ENCODE measurements at regions not wholly inside any gene's neighbourhood (a gene's known extent, or its start where the extent isn't known, plus 50 kb on each side); places are given as distances from the start of the nearest gene placed in this dataset.

DNA sequence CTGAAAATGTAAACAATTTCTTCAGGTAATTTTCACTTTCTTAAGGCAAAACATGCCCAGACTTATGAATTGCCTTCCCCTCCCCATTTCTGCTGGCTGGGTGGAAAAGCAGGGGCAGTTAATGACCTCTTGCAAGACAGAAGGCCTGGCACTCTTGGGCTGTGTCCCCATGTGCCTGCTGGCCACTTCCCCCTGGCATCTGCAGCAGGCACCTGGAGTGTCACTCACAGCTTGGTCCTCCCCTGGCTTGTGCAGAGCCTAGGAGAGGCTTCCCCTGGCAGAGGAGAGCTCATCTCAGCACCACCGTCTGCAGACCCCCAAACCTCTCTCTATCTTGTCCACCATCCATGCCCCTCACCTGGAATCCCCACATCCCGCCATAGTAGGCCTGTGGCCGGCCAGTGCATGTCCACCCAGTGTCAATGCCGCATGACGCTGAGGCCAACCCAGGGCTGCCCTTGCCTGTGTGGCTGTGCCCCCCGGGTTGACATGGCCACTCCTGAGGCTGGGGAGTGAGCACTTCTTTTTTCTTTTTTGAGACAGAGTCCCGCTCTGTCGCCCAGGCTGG, 83.5 kb upstream of the SLC22A23 start:
- TF ChIP-seq, protein P1, sequence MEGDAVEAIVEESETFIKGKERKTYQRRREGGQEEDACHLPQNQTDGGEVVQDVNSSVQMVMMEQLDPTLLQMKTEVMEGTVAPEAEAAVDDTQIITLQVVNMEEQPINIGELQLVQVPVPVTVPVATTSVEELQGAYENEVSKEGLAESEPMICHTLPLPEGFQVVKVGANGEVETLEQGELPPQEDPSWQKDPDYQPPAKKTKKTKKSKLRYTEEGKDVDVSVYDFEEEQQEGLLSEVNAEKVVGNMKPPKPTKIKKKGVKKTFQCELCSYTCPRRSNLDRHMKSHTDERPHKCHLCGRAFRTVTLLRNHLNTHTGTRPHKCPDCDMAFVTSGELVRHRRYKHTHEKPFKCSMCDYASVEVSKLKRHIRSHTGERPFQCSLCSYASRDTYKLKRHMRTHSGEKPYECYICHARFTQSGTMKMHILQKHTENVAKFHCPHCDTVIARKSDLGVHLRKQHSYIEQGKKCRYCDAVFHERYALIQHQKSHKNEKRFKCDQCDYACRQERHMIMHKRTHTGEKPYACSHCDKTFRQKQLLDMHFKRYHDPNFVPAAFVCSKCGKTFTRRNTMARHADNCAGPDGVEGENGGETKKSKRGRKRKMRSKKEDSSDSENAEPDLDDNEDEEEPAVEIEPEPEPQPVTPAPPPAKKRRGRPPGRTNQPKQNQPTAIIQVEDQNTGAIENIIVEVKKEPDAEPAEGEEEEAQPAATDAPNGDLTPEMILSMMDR (IDR thresholded peaks at IDR 0.05), result no peak
- TF ChIP-seq POLR2A (IDR thresholded peaks at IDR 0.05), result no peak
